ENCODE measurements at regions not wholly inside any gene's neighbourhood (a gene's known extent, or its start where the extent isn't known, plus 50 kb on each side); places are given as distances from the start of the nearest gene placed in this dataset.

- no peak for TF ChIP-seq POLR2A (IDR thresholded peaks at IDR 0.05)
- no peak for TF ChIP-seq CTCF (IDR thresholded peaks at IDR 0.05)
Measured at GRCh38 chr3:148089171-148089570, 608.5 kb upstream of the AGTR1 start.

Data from breast epithelium (tissue), 3 donors.